HG03565 (cell line): ENCODE measurements at regions not wholly inside any gene's neighbourhood (a gene's known extent, or its start where the extent isn't known, plus 50 kb on each side); places are given as distances from the start of the nearest gene placed in this dataset.
"Not testable (repeated sequence)": the region's sequence is repeated elsewhere in the genome, so short reads cannot be mapped to it uniquely, and the experiment has no call there.

Experiments
- ATAC-seq: cut with Tn5 transposase; IDR thresholded peaks from one replicate; pipeline ENCODE4 v1.9.1; 2021; ENCODE audit warnings: mild to moderate bottlenecking, moderate library complexity; ENCODE audit not compliant: unreplicated experiment

- no peak for ATAC-seq
These were observed 192.5 kb upstream of the HSFY2 start for GRCh38 chrY:18966001-18966400.

GRCh38 chrY:18958846-18959245, 185.3 kb upstream of the HSFY2 start:
- no peak for ATAC-seq

GRCh38 chrY:18951657-18952435, 178.3 kb upstream of the HSFY2 start:
- ATAC-seq: no peak

GRCh38 chrY:18951019-18951418, 177.5 kb upstream of the HSFY2 start:
- ATAC-seq: peak; percentile 43

GRCh38 chrY:18936831-18937230, 163.3 kb upstream of the HSFY2 start:
- ATAC-seq: no peak

GRCh38 chrY:18919256-18919655, 145.7 kb upstream of the HSFY2 start:
- ATAC-seq: no peak

- no peak for ATAC-seq
These were observed 139.3 kb upstream of the HSFY2 start for GRCh38 chrY:18912846-18913245.

GRCh38 chrY:18909846-18910245, 136.3 kb upstream of the HSFY2 start:
- ATAC-seq: no peak

GRCh38 chrY:18906198-18906597, 132.7 kb upstream of the HSFY2 start:
- ATAC-seq: not testable (repeated sequence)

GRCh38 chrY:18904296-18904695, 130.8 kb upstream of the HSFY2 start:
- ATAC-seq: no peak

GRCh38 chrY:18891994-18892393, 118.5 kb upstream of the HSFY2 start:
- no peak for ATAC-seq

- no peak for ATAC-seq
These were observed 116.0 kb upstream of the HSFY2 start for GRCh38 chrY:18889548-18889947.

GRCh38 chrY:18884748-18885147, 111.2 kb upstream of the HSFY2 start:
- ATAC-seq: no peak

- ATAC-seq: not testable (repeated sequence)
These were observed 95.6 kb upstream of the HSFY2 start for GRCh38 chrY:18869145-18869544.

GRCh38 chrY:18866887-18867551, 93.5 kb upstream of the HSFY2 start:
- not testable (repeated sequence) for ATAC-seq

- ATAC-seq: peak; percentile 51
These were observed 87.3 kb upstream of the HSFY2 start for GRCh38 chrY:18860856-18861255.

GRCh38 chrY:18858484-18859191, 85.1 kb upstream of the HSFY2 start:
- ATAC-seq: not testable (repeated sequence)

- ATAC-seq: not testable (repeated sequence)
These were observed 81.6 kb upstream of the HSFY2 start for GRCh38 chrY:18855184-18855583.

GRCh38 chrY:18853323-18853722, 79.8 kb upstream of the HSFY2 start:
- ATAC-seq: not testable (repeated sequence)

GRCh38 chrY:18836643-18837042, 63.1 kb upstream of the HSFY2 start:
- ATAC-seq: not testable (repeated sequence)
